A549 (cell line): ENCODE measurements at regions not wholly inside any gene's neighbourhood (a gene's known extent, or its start where the extent isn't known, plus 50 kb on each side); places are given as distances from the start of the nearest gene placed in this dataset.

Source experiments
- ATAC-seq, 2 experiments: fragments of 200-7000 bp in 1 of 2; fragments of >200 bp in 1 of 2; cut with Nextera tagmentation in 1 of 2; cut with Tn5 transposase in 1 of 2; 3 replicates each; pipeline versions ENCODE4 v1.8.0 to v1.9.1; 2018 to 2020; ENCODE audit warnings: mild to moderate bottlenecking in 1 of 2, moderate library complexity in 1 of 2
- CTCF ChIA-PET: fragments of 300-600 bp; sonication (Branson Sonifier 250); formaldehyde crosslinking; extraction: SDS; loops from one replicate; lab custom pipeline; 2021; ENCODE audit warnings: antibody characterized with exemption, inconsistent platforms; lab: Yijun Ruan, JAX
- POLR2A ChIA-PET: fragments of 350-600 bp; formaldehyde crosslinking; extraction: SDS; loops from one replicate; lab custom pipeline; 2021; ENCODE audit warnings: antibody characterized with exemption, inconsistent platforms; lab: Yijun Ruan, JAX
- DNase-seq, 2 experiments: peaks; one replicate each; pipeline versions ENCODE4 v3.0.0 to v3.0.0-alpha.2; 2011 to 2016; ENCODE audit warnings: low read depth in 1 of 2, low spot score in 1 of 2
- FAIRE-seq: peaks from 2 replicates; lab custom pipeline; 2011; peaks lifted over from hg19 to GRCh38; lab: Jason Lieb, UNC
- H3K27ac ChIP-seq, 2 experiments: fragments of >200 bp; sonication (Bioruptor Twin); formaldehyde crosslinking; 3 replicates each; pipeline ENCODE4 v1.5.1; 2016 to 2017
- H3K4me1 ChIP-seq: fragments of >200 bp; sonication (Bioruptor Twin); formaldehyde crosslinking; 3 replicates; pipeline ENCODE4 v1.6.1; 2016
- H3K4me2 ChIP-seq: fragments of >200 bp; sonication (Bioruptor Twin); formaldehyde crosslinking; 3 replicates; pipeline ENCODE4 v1.6.1; 2016
- H3K4me3 ChIP-seq: fragments of >200 bp; sonication (Bioruptor Twin); formaldehyde crosslinking; 3 replicates; pipeline ENCODE4 v1.5.1; 2016
- H3K9me3 ChIP-seq: fragments of >200 bp; sonication (Bioruptor Twin); formaldehyde crosslinking; 3 replicates; pipeline ENCODE4 v1.6.1; 2016
- ATOH8 ChIP-seq: fragments of 250-450 bp; sonication (Bioruptor Pico); IDR thresholded peaks from 2 replicates; pipeline ENCODE4 v1.5.0; 2020; ENCODE audit warnings: low read depth, mild to moderate bottlenecking, moderate library complexity
- BCL3 ChIP-seq: fragments of >200 bp; sonication (Bioruptor Twin); formaldehyde crosslinking; IDR thresholded peaks from 3 replicates; pipeline ENCODE4 v1.6.1; 2016
- CTCF ChIP-seq: fragments of >200 bp; sonication (Bioruptor Twin); formaldehyde crosslinking; IDR thresholded peaks from 3 replicates; pipeline ENCODE4 v1.5.1; 2016
- FOSL2 ChIP-seq, 2 experiments: fragments of 450-650 bp in 1 of 2; fragments of >200 bp in 1 of 2; sonication (Bioruptor Twin) in 1 of 2; formaldehyde crosslinking; IDR thresholded peaks; 2 replicates each; pipeline versions ENCODE4 v1.5.0 to v1.6.1; 2016 to 2020; ENCODE audit warnings: mild to moderate bottlenecking in 1 of 2, moderate library complexity in 1 of 2
- FOXS1 ChIP-seq: fragments of 250-450 bp; sonication (Bioruptor Pico); IDR thresholded peaks from 2 replicates; pipeline ENCODE4 v1.5.0; 2020; ENCODE audit warnings: mild to moderate bottlenecking, moderate library complexity
- GATA3 ChIP-seq: IDR thresholded peaks from 2 replicates; pipeline ENCODE4 v1.6.1; 2012; ENCODE audit warnings: borderline replicate concordance
- JUNB ChIP-seq: fragments of >200 bp; sonication (Bioruptor Twin); formaldehyde crosslinking; IDR thresholded peaks from 2 replicates; pipeline ENCODE4 v1.6.1; 2016
- KDM1A ChIP-seq: fragments of 200-600 bp; sonication (generic); IDR thresholded peaks from 2 replicates; pipeline ENCODE4 v1.6.1; 2016; ENCODE audit warnings: low read depth, mild to moderate bottlenecking
- NR3C1 ChIP-seq: fragments of >200 bp; sonication (Bioruptor Twin); formaldehyde crosslinking; IDR thresholded peaks from 3 replicates; pipeline ENCODE4 v1.6.1; 2017
- POLR2AphosphoS2 ChIP-seq: conservative IDR thresholded peaks from 2 replicates; pipeline ENCODE4 v1.6.1; 2012; ENCODE audit warnings: low read length, improper control_type of control experiment, inconsistent platforms
- RARB ChIP-seq: fragments of 250-450 bp; sonication (Bioruptor Pico); IDR thresholded peaks from 2 replicates; pipeline ENCODE4 v1.8.0; 2021; ENCODE audit warnings: mild to moderate bottlenecking, moderate library complexity
- RFX5 ChIP-seq: fragments of 450-650 bp; IDR thresholded peaks from 2 replicates; pipeline ENCODE4 v1.7.1; 2014; ENCODE audit warnings: antibody characterized with exemption, mild to moderate bottlenecking, moderate library complexity
- RNF2 ChIP-seq: fragments of 200-600 bp; sonication (generic); IDR thresholded peaks from 2 replicates; pipeline ENCODE4 v1.6.1; 2016; ENCODE audit warnings: low read depth, mild to moderate bottlenecking, antibody characterized with exemption, moderate library complexity, borderline replicate concordance
- TFCP2L1 ChIP-seq: fragments of 250-450 bp; sonication (Bioruptor Pico); IDR thresholded peaks from 2 replicates; pipeline ENCODE4 v1.5.0; 2021; ENCODE audit warnings: mild to moderate bottlenecking
- ZC3H11A ChIP-seq: fragments of 450-650 bp; IDR thresholded peaks from 2 replicates; pipeline ENCODE4 v1.6.1; 2014; ENCODE audit warnings: antibody characterized with exemption, mild to moderate bottlenecking
- ZNF302 ChIP-seq: fragments of 250-450 bp; sonication (Bioruptor Pico); IDR thresholded peaks from 2 replicates; pipeline ENCODE4 v1.9.0; 2021; ENCODE audit warnings: inconsistent platforms, mild to moderate bottlenecking, moderate library complexity
- ZSCAN20 ChIP-seq: fragments of 250-450 bp; sonication (Bioruptor Pico); IDR thresholded peaks from 2 replicates; pipeline ENCODE4 v1.8.0; 2022; ENCODE audit warnings: mild to moderate bottlenecking, moderate library complexity
- WGBS: methylation state at CpG from one replicate; pipeline ENCODE4 v1.1.6; 2017; ENCODE audit errors: missing lambda C conversion rate; 5-methylcytosine and 5-hydroxymethylcytosine counted together
- TF ChIP-seq, protein P1 (sequence below): fragments of >200 bp; sonication (Bioruptor Twin); formaldehyde crosslinking; IDR thresholded peaks from 2 replicates; pipeline ENCODE4 v1.6.1; 2016
- TF ChIP-seq, protein P2 (sequence below): fragments of 200-600 bp; sonication (generic); IDR thresholded peaks from 2 replicates; pipeline ENCODE4 v1.6.1; 2016; ENCODE audit warnings: antibody characterized with exemption, mild to moderate bottlenecking, moderate library complexity

DNA sequence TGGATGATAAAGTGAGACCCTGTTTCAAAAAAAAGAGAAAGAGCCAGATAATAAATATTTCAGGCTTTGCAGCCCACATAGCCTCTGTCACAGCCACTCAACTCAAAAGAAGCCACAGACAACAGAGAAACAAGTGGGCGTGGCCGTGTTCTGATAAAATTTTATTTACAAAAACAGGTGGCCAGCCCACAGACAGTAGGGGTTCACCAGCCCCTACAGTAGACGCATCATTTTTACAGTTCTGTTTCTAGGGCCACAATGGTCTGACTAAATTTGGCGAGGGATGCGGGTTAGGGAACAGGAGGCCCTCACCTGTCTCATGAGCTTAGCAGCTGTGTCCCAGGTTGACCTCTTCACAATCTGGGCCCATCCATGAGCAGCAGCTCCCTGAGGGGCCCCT is 59.5 kb downstream of the ARHGEF18 start:
- Histone ChIP-seq H3K27ac (no peak overlapping the region), H3K4me3 (no peak overlapping the region), H3K4me2 (no peak overlapping the region), H3K9me3 (no peaks in the 10 kb centered on the region), H3K4me1 (0 out of 3 replicates have a peak, but pooled peaks cover 3% of the 10 kb centered on the region)
- FAIRE-seq (no peak), DNase-seq (no peak), ATAC-seq (peak in 1 of 2 experiments; percentile 19; a peak in 1 of 6 replicates)
- CTCF ChIA-PET, result interaction anchor here (0.6 kb wide), 1 partner anchor 637 kb away, joined by 3 read pairs; no protein-coding TSS in a partner anchor
- POLR2A ChIA-PET, result no interaction called here
- TF ChIP-seq ZC3H11A (no peak), BCL3 (no peak), FOXS1 (CRISPR knock-in tag) (no peak), CTCF (no peak), ATOH8 (no peak), RNF2 (no peak), KDM1A (no peak)
- TF ChIP-seq, protein P1, sequence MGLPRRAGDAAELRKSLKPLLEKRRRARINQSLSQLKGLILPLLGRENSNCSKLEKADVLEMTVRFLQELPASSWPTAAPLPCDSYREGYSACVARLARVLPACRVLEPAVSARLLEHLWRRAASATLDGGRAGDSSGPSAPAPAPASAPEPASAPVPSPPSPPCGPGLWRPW, result no peak
- WGBS, result 96% methylated on average over 5 of the region's 5 CpGs

DNA sequence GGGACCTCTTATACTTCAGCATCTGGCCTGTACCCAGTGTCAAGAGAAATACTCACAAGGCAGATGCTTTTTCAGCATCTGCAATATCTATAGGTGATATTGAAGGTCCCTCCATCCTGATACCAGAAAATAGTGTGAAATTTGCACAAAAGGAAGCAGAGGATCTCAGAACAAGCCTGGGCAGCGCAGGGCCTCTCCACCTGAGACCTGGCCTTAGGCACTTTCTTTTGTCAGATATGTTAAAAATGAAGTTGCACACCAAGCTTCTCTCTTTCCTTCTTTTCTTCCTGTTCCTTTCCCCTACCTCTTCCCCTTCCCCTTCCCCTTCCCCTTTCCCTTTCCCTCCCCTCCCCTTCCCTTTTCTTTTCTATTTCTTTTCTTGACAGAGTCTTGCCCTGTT is 62.2 kb downstream of the ARHGEF18 start:
- peaks cover 17% of the 10 kb centered on the region for H3K4me1 ChIP-seq
- H3K4me3 ChIP-seq, result no peak overlapping the region
- H3K4me2 ChIP-seq, result no peak overlapping the region
- no peak for TF ChIP-seq POLR2AphosphoS2
- TF ChIP-seq RARB (CRISPR knock-in tag), result no peak
- TF ChIP-seq, protein P2, sequence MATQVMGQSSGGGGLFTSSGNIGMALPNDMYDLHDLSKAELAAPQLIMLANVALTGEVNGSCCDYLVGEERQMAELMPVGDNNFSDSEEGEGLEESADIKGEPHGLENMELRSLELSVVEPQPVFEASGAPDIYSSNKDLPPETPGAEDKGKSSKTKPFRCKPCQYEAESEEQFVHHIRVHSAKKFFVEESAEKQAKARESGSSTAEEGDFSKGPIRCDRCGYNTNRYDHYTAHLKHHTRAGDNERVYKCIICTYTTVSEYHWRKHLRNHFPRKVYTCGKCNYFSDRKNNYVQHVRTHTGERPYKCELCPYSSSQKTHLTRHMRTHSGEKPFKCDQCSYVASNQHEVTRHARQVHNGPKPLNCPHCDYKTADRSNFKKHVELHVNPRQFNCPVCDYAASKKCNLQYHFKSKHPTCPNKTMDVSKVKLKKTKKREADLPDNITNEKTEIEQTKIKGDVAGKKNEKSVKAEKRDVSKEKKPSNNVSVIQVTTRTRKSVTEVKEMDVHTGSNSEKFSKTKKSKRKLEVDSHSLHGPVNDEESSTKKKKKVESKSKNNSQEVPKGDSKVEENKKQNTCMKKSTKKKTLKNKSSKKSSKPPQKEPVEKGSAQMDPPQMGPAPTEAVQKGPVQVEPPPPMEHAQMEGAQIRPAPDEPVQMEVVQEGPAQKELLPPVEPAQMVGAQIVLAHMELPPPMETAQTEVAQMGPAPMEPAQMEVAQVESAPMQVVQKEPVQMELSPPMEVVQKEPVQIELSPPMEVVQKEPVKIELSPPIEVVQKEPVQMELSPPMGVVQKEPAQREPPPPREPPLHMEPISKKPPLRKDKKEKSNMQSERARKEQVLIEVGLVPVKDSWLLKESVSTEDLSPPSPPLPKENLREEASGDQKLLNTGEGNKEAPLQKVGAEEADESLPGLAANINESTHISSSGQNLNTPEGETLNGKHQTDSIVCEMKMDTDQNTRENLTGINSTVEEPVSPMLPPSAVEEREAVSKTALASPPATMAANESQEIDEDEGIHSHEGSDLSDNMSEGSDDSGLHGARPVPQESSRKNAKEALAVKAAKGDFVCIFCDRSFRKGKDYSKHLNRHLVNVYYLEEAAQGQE, result no peak
- no peak for TF ChIP-seq FOXS1 (CRISPR knock-in tag)
- no peak for TF ChIP-seq RFX5
- TF ChIP-seq GATA3, result no peak
- TF ChIP-seq TFCP2L1 (CRISPR knock-in tag), result no peak
- TF ChIP-seq BCL3, result no peak
- TF ChIP-seq ZSCAN20 (CRISPR knock-in tag), result no peak
- no peak for TF ChIP-seq NR3C1
- TF ChIP-seq JUNB, result no peak
- TF ChIP-seq, protein P1, result no peak
- TF ChIP-seq ZNF302 (CRISPR knock-in tag), result no peak
- no peak for TF ChIP-seq FOSL2 (IDR thresholded peaks at IDR 0.05)
- TF ChIP-seq FOSL2 (CRISPR knock-in tag; IDR thresholded peaks at IDR 0.05), result no peak
- H3K9me3 ChIP-seq, result no peaks in the 10 kb centered on the region
- FAIRE-seq (no peak), DNase-seq (no peak), ATAC-seq (no peak)
- 100% methylated on average over 1 of the region's 1 CpG for WGBS
- ChIA-PET POLR2A (no interaction called here), CTCF (no interaction called here)
- H3K27ac ChIP-seq, result no peak overlapping the region
